ENCODE measurements at regions not wholly inside any gene's neighbourhood (a gene's known extent, or its start where the extent isn't known, plus 50 kb on each side); places are given as distances from the start of the nearest gene placed in this dataset.

DNA sequence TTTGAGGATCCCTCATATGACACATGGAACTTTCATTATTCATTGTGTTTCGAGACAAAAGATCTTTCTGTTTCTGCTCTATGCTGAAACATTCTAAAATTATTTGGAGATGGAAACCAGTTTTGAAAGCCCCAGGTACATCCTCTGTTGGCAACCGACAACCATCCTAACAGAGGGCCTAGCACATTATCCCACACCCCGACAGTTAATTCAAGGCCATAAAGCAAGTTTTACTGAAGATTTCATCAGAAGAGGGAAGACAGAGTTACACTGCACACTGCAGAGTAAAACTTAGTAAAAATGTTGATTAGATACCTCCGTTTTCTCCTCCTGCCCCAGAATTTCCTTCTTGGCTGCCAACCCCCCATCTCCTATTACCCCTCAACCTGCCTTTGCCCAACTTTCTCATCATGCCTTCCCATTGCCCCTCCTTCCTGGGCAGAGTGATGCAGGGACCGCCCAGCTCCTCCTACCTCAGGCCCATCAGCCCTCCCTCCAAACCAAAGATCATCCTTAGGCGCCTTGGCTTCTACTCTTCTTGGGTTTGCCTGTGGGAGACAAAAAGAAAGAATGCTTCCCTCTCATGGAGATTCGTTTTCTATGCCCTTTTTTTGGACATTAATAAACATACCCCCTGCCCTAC lies 52.9 kb upstream of the CITED4 start:
- no peak for DNase-seq
- peaks cover 7% of the 10 kb centered on the region for H3K4me1 Mint-ChIP-seq
- H3K4me3 Mint-ChIP-seq, result no peak overlapping the region
- H3K27ac Mint-ChIP-seq, result no peak overlapping the region
- H3K36me3 Mint-ChIP-seq (ENCODE audit: low read depth), result no peaks in the 10 kb centered on the region
- H3K27me3 Mint-ChIP-seq (ENCODE audit: low read depth, poor library complexity), result peaks cover 24% of the 10 kb centered on the region
- TF ChIP-seq, protein P1, sequence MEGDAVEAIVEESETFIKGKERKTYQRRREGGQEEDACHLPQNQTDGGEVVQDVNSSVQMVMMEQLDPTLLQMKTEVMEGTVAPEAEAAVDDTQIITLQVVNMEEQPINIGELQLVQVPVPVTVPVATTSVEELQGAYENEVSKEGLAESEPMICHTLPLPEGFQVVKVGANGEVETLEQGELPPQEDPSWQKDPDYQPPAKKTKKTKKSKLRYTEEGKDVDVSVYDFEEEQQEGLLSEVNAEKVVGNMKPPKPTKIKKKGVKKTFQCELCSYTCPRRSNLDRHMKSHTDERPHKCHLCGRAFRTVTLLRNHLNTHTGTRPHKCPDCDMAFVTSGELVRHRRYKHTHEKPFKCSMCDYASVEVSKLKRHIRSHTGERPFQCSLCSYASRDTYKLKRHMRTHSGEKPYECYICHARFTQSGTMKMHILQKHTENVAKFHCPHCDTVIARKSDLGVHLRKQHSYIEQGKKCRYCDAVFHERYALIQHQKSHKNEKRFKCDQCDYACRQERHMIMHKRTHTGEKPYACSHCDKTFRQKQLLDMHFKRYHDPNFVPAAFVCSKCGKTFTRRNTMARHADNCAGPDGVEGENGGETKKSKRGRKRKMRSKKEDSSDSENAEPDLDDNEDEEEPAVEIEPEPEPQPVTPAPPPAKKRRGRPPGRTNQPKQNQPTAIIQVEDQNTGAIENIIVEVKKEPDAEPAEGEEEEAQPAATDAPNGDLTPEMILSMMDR (IDR thresholded peaks at IDR 0.05), result no peak
- H3K9me3 Mint-ChIP-seq, result no peaks in the 10 kb centered on the region

DNA sequence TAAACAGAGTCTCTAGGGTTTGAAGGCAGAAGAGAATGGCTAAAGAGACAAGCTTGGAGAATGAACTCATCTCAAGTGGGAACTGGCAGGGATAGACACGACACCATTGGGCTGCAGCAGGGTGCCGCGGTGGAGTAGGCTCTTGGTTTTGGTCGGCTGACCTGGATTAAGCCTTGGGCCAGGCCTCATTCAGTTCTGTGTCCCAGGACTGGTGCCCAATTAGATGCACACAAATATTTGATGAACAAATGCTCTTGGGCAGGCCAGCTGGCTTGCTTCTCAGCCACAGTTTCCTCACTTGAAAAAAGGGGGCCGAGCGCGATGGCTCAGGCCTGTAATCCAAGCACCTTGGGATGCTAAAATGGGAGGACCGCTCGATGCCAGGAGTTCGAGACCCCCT lies 53.4 kb upstream of the CITED4 start:
- no peak overlapping the region for H3K4me3 Mint-ChIP-seq
- DNase-seq, result no peak
- peaks cover 21% of the 10 kb centered on the region for H3K27me3 Mint-ChIP-seq (ENCODE audit: low read depth, poor library complexity)
- no peaks in the 10 kb centered on the region for H3K9me3 Mint-ChIP-seq
- no peak overlapping the region for H3K27ac Mint-ChIP-seq
- TF ChIP-seq, protein P1 (IDR thresholded peaks at IDR 0.05), result no peak
- peaks cover 7% of the 10 kb centered on the region for H3K4me1 Mint-ChIP-seq
- H3K36me3 Mint-ChIP-seq (ENCODE audit: low read depth), result no peaks in the 10 kb centered on the region

DNA sequence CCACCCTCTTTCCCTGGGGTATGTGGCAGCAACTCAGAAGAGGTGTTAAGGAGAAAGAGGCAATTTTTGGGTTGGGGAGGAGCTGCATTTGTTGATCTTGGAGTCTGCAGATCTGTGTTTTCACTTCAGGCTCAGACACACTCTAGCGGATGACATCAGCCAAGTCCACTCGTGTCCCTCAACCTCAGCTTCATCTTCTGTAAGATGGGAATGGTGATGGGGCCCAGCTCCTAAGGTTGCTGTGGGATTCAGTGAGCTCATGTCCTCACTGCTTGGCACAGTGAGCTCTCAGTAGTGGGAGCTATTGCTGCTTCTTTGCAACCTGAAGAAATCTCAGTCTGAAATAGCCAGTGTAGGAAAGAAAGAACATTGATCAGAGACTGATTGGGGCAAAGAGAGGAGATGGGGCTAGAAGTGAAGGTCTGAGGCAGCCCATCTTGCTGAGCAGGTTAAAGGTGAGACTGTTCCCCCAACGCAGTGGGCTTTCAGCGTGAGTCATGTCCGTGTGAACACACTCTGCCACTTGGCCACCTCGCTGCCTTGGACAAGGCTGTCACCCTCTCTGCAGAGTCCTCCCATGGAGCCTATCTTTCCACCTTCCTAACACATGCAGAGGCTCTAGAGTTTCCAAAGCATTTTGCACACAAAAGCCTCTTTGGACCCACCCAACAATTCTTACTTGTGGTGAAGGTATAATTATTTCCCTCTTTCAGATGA lies 56.0 kb upstream of the CITED4 start:
- Mint-ChIP-seq H3K36me3 (ENCODE audit: low read depth) (no peaks in the 10 kb centered on the region), H3K27me3 (ENCODE audit: low read depth, poor library complexity) (peaks cover 17% of the 10 kb centered on the region), H3K4me1 (peaks cover 7% of the 10 kb centered on the region), H3K9me3 (no peaks in the 10 kb centered on the region), H3K4me3 (no peak overlapping the region), H3K27ac (no peak overlapping the region)
- TF ChIP-seq, protein P1 (IDR thresholded peaks at IDR 0.05), result no peak
- DNase-seq, result no peak

DNA sequence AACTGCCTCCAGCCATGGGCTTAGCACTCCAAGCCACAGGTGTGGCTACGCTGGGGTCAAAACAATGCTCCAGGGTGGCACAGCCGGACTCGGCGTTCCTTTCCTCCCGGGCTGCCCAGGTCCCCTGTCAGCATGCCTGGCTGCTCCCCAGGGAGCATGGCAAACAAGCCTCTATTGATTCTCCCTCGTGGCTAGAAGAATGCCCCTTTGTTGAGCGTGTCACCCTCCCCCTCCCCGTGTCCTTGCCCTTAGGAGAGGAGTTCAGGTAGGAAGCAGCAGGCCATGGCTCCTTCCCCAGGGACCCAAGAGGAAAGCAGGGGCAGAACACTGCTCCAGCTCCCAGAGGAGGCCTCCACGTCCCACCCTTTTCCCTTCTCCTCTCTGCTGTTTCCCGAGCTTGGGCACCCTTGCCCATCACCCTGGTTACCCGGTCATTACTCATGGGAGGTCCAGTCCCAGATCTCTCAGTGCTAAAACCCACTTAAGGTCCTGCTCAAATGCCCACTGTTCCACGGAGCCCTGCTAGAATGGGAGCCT lies 57.4 kb upstream of the CITED4 start:
- H3K4me1 Mint-ChIP-seq, result peaks cover 7% of the 10 kb centered on the region
- H3K27me3 Mint-ChIP-seq (ENCODE audit: low read depth, poor library complexity), result peaks cover 14% of the 10 kb centered on the region
- H3K27ac Mint-ChIP-seq, result no peak overlapping the region
- TF ChIP-seq, protein P1 (IDR thresholded peaks at IDR 0.05), result no peak
- no peaks in the 10 kb centered on the region for H3K9me3 Mint-ChIP-seq
- DNase-seq, result no peak
- H3K4me3 Mint-ChIP-seq, result no peak overlapping the region
- no peaks in the 10 kb centered on the region for H3K36me3 Mint-ChIP-seq (ENCODE audit: low read depth)

DNA sequence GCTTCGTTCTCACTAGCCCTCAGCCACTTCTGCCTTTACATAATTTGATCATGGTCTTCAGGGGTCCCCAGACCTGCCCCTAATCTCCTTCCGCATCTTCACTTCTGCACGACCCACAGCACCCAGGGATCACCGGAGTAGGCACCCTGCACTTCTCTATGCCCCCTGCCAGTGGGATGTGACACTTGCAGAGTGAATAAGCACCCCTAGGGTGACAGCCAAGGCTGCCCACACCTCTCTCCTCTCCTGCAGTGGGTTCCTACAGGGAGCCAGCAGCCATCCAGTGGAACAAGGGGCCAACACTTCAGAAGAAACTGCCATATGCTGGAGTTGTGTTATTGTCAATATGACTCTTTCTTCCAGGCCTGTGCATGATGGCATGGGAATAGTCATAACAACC lies 58.0 kb upstream of the CTPS1 start:
- Mint-ChIP-seq H3K36me3 (ENCODE audit: low read depth) (no peaks in the 10 kb centered on the region), H3K9me3 (no peaks in the 10 kb centered on the region)
- TF ChIP-seq, protein P1 (IDR thresholded peaks at IDR 0.05), result no peak

More for the DNA sequence above, 58.0 kb upstream of the CTPS1 start:
- no peak overlapping the region for H3K4me3 Mint-ChIP-seq
- peaks cover 25% of the 10 kb centered on the region for H3K4me1 Mint-ChIP-seq
- no peak for DNase-seq
- no peak overlapping the region for H3K27ac Mint-ChIP-seq
- peaks cover 10% of the 10 kb centered on the region for H3K27me3 Mint-ChIP-seq (ENCODE audit: low read depth, poor library complexity)
